ENCODE measurements at regions not wholly inside any gene's neighbourhood (a gene's known extent, or its start where the extent isn't known, plus 50 kb on each side); places are given as distances from the start of the nearest gene placed in this dataset.

GRCh38 chr13:63285426-63285825, 1869.8 kb upstream of the PCDH20 start:
- TF ChIP-seq CTCF (IDR thresholded peaks at IDR 0.05; ENCODE audit: poor library complexity), result no peak
- TF ChIP-seq EZH2phosphoT487 (IDR thresholded peaks at IDR 0.05; ENCODE audit: low read depth, severe bottlenecking, unreplicated experiment), result no peak

Data from hepatocyte (in vitro differentiated cells).